Mesenchymal stem cell (in vitro differentiated cells and primary cell): ENCODE measurements at regions not wholly inside any gene's neighbourhood (a gene's known extent, or its start where the extent isn't known, plus 50 kb on each side); places are given as distances from the start of the nearest gene placed in this dataset.

Experiments used
- DNase-seq: peaks from one replicate; pipeline ENCODE4 v3.0.0-alpha.2; 2013
- H2AFZ ChIP-seq: one replicate; pipeline ENCODE4 v1.6.1; 2013; ENCODE audit warnings: low read depth, mild to moderate bottlenecking, control low read depth, inconsistent platforms, low read length, moderate library complexity
- H2AK5ac ChIP-seq: 2 replicates; pipeline ENCODE4 v1.6.1; 2013; ENCODE audit warnings: low read length, moderate library complexity, mild to moderate bottlenecking, inconsistent platforms; ENCODE audit not compliant: severe bottlenecking
- H2BK120ac ChIP-seq: one replicate; pipeline ENCODE4 v1.6.1; 2013; ENCODE audit warnings: low read depth, mild to moderate bottlenecking, inconsistent platforms, low read length, moderate library complexity
- H2BK12ac ChIP-seq, 2 experiments: one replicate each; pipeline ENCODE4 v1.6.1; 2013; ENCODE audit warnings: inconsistent platforms in 2 of 2, low read length in 2 of 2, mild to moderate bottlenecking in 2 of 2, moderate library complexity in 2 of 2, control low read depth in 1 of 2
- H2BK15ac ChIP-seq: one replicate; pipeline ENCODE4 v1.6.1; 2013; ENCODE audit warnings: mild to moderate bottlenecking, low read depth, inconsistent platforms; ENCODE audit not compliant: poor library complexity, severe bottlenecking
- H2BK5ac ChIP-seq: 2 replicates; pipeline ENCODE4 v1.6.1; 2013; ENCODE audit warnings: low read depth, mild to moderate bottlenecking, low read length, control low read depth, inconsistent platforms; ENCODE audit not compliant: poor library complexity, severe bottlenecking
- H3K14ac ChIP-seq, 2 experiments: one replicate each; pipeline ENCODE4 v1.6.1; 2013; ENCODE audit warnings: inconsistent platforms in 2 of 2, low read length in 2 of 2, control low read depth in 1 of 2, mild to moderate bottlenecking in 1 of 2, moderate library complexity in 1 of 2
- H3K18ac ChIP-seq, 2 experiments: one replicate each; pipeline ENCODE4 v1.6.1; 2013; ENCODE audit warnings: inconsistent platforms in 2 of 2, low read length in 2 of 2, control low read depth in 1 of 2, low read depth in 1 of 2, mild to moderate bottlenecking in 1 of 2
- H3K23ac ChIP-seq, 2 experiments: one replicate each; pipeline ENCODE4 v1.6.1; 2013; ENCODE audit warnings: inconsistent platforms in 2 of 2, low read length in 2 of 2, mild to moderate bottlenecking in 2 of 2, moderate library complexity in 2 of 2, control low read depth in 1 of 2
- H3K27ac ChIP-seq: 2 replicates; pipeline ENCODE4 v1.5.1; 2013; ENCODE audit warnings: mild to moderate bottlenecking, moderate library complexity, low read length, control low read depth, inconsistent platforms; ENCODE audit not compliant: poor library complexity, severe bottlenecking
- H3K27me3 ChIP-seq, 2 experiments: 2 replicates each; pipeline versions ENCODE4 v1.6.1 to v1.7.0; 2013; ENCODE audit warnings: low read length in 2 of 2, mild to moderate bottlenecking in 2 of 2, moderate library complexity in 2 of 2, control low read depth in 1 of 2, inconsistent platforms in 1 of 2; ENCODE audit not compliant: control insufficient read depth in 1 of 2, insufficient read depth in 1 of 2
- H3K36me3 ChIP-seq, 2 experiments: 2 replicates each; pipeline versions ENCODE4 v1.6.1 to v1.7.0; 2013; ENCODE audit warnings: low read length in 2 of 2, control low read depth in 1 of 2, inconsistent platforms in 1 of 2, low read depth in 1 of 2, mild to moderate bottlenecking in 1 of 2; ENCODE audit not compliant: insufficient read depth in 2 of 2, control insufficient read depth in 1 of 2
- H3K4ac ChIP-seq, 2 experiments: one replicate each; pipeline ENCODE4 v1.6.1; 2013; ENCODE audit warnings: inconsistent platforms in 2 of 2, low read length in 2 of 2, mild to moderate bottlenecking in 2 of 2, moderate library complexity in 2 of 2, control low read depth in 1 of 2, low read depth in 1 of 2
- H3K4me1 ChIP-seq: 2 replicates; pipeline ENCODE4 v1.6.1; 2013; ENCODE audit warnings: low read depth, low read length, control low read depth; ENCODE audit not compliant: control insufficient read depth, insufficient read depth
- H3K4me2 ChIP-seq: 2 replicates; pipeline ENCODE4 v1.6.1; 2013; ENCODE audit warnings: low read length, mild to moderate bottlenecking, inconsistent platforms; ENCODE audit not compliant: poor library complexity, severe bottlenecking
- H3K4me3 ChIP-seq, 2 experiments: 2 replicates each; pipeline versions ENCODE4 v1.5.1 to v1.7.0; 2013; ENCODE audit warnings: low read length in 2 of 2, mild to moderate bottlenecking in 2 of 2, control low read depth in 1 of 2, low read depth in 1 of 2; ENCODE audit not compliant: insufficient read depth in 1 of 2
- H3K79me1 ChIP-seq: replicated peaks from 2 replicates; pipeline ENCODE4 v1.6.1; 2013; ENCODE audit warnings: mild to moderate bottlenecking, control low read depth, low read length, inconsistent platforms; ENCODE audit not compliant: poor library complexity, severe bottlenecking
- H3K9ac ChIP-seq: 2 replicates; pipeline ENCODE4 v1.7.0; 2013; ENCODE audit warnings: mild to moderate bottlenecking, low read length, moderate library complexity
- H3K9me3 ChIP-seq: 2 replicates; pipeline ENCODE4 v1.7.0; 2013; ENCODE audit warnings: mild to moderate bottlenecking, low read length; ENCODE audit not compliant: control insufficient read depth
- H4K8ac ChIP-seq: one replicate; pipeline ENCODE4 v1.6.1; 2013; ENCODE audit warnings: inconsistent platforms, mild to moderate bottlenecking, low read length, moderate library complexity
- H4K91ac ChIP-seq: one replicate; pipeline ENCODE4 v1.6.1; 2013; ENCODE audit warnings: mild to moderate bottlenecking, low read length, inconsistent platforms
- WGBS: methylation state at CpG from one replicate; pipeline ENCODE4 v1.1.7; 2013; ENCODE audit warnings: mixed read lengths; 5-methylcytosine and 5-hydroxymethylcytosine counted together

DNA sequence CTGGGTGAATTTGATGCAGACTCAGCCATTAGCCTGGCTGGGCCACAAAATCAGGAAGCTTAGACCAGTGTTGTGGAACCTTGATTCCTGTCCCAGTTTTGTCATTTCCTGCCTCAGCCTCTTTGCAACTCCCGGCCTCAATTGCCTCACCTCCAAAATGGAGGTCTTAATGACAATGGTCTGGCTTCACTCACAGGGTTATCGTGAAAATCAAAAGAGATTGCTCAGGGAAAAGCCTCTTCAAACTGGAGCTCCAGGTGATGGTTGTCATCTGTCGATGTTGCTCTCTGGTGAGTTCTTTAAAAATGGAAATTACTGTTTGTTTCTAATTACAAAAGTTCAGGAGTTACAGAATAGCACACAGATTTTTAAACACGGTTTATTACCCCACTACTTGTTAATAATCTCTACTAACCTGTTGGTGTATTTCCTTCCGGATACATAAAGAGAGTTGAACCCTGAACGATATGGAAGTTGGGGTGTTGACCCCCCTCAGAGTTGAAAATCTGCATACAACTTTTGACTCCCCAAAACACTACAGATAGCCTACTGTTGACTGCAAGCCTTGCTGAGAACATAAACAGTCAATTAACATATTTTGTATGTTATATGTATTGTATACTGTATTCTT is 109.9 kb upstream of the CPEB4 start:
- no peak for DNase-seq
- no peak overlapping the region for H4K91ac ChIP-seq
- peak overlapping the region in 1 of 2 experiments; percentile 13 for H3K4ac ChIP-seq
- peak overlapping the region in 1 of 2 experiments; percentile 21 for H3K18ac ChIP-seq
- no peak overlapping the region for H3K14ac ChIP-seq
- peak overlapping the region; percentile 31 for H2AK5ac ChIP-seq
- no peaks in the 10 kb centered on the region for H3K79me1 ChIP-seq
- no peak overlapping the region for H3K9ac ChIP-seq
- H3K9me3 ChIP-seq = no peaks in the 10 kb centered on the region
- no peak overlapping the region for H2AFZ ChIP-seq
- H2BK12ac ChIP-seq = peak overlapping the region; percentile 49
- no peak overlapping the region for H2BK15ac ChIP-seq
- H3K36me3 ChIP-seq = no peaks in the 10 kb centered on the region
- no peak overlapping the region for H3K4me2 ChIP-seq
- H2BK120ac ChIP-seq = no peak overlapping the region
- WGBS = 90% methylated on average over 4 of the region's 6 CpGs
- no peaks in the 10 kb centered on the region for H3K27me3 ChIP-seq
- peaks cover 6% of the 10 kb centered on the region for H3K4me1 ChIP-seq
- H3K27ac ChIP-seq = no peak overlapping the region
- no peak overlapping the region for H4K8ac ChIP-seq
- H3K23ac ChIP-seq = no peak overlapping the region
- no peak overlapping the region for H2BK5ac ChIP-seq
- H3K4me3 ChIP-seq = no peak overlapping the region

DNA sequence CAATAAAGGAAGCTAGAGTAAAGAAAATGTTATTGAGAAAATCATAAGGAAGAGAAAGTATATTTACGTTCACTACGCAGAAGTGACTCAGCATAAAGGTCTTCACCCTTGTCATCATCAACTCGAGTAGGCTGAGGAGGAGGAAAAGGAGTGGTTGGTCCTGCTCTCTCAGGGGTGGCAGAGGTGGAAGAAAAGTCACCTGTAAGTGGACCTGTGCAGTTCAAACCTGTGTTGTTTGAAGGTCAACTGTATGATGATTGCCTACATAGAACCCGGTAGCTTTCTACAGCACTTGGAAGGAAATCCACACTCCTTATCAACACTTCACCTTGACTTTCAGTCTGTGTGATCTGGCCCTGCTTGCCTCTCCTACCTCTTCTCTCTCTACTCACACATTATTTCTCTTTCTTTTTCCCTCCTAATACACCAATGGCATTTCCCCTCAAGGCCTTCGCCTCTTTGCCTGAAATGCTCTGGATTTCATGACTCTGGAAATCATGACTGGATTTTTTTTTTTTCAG is 109.3 kb upstream of the CPEB4 start:
- no peak overlapping the region for H2AFZ ChIP-seq
- H4K91ac ChIP-seq = no peak overlapping the region
- peaks cover 6% of the 10 kb centered on the region for H3K4me1 ChIP-seq
- H3K18ac ChIP-seq = no peak overlapping the region
- H3K27ac ChIP-seq = no peak overlapping the region
- 69% methylated on average over 4 of the region's 5 CpGs for WGBS
- H3K23ac ChIP-seq = no peak overlapping the region
- peak overlapping the region; percentile 58 for H2AK5ac ChIP-seq
- no peak overlapping the region for H3K14ac ChIP-seq
- no peak overlapping the region for H2BK15ac ChIP-seq
- H2BK5ac ChIP-seq = no peak overlapping the region
- peak overlapping the region in 1 of 2 experiments; percentile 74 for H3K4ac ChIP-seq
- H2BK12ac ChIP-seq = peak overlapping the region; percentile 28 to 79
- H2BK120ac ChIP-seq = no peak overlapping the region
- H3K27me3 ChIP-seq = no peaks in the 10 kb centered on the region
- no peak overlapping the region for H3K9ac ChIP-seq
- H3K9me3 ChIP-seq = no peaks in the 10 kb centered on the region
- no peaks in the 10 kb centered on the region for H3K36me3 ChIP-seq
- H3K4me3 ChIP-seq = no peak overlapping the region
- H3K79me1 ChIP-seq = no peaks in the 10 kb centered on the region
- H3K4me2 ChIP-seq = no peak overlapping the region
- DNase-seq = peak; percentile 50
- no peak overlapping the region for H4K8ac ChIP-seq

DNA sequence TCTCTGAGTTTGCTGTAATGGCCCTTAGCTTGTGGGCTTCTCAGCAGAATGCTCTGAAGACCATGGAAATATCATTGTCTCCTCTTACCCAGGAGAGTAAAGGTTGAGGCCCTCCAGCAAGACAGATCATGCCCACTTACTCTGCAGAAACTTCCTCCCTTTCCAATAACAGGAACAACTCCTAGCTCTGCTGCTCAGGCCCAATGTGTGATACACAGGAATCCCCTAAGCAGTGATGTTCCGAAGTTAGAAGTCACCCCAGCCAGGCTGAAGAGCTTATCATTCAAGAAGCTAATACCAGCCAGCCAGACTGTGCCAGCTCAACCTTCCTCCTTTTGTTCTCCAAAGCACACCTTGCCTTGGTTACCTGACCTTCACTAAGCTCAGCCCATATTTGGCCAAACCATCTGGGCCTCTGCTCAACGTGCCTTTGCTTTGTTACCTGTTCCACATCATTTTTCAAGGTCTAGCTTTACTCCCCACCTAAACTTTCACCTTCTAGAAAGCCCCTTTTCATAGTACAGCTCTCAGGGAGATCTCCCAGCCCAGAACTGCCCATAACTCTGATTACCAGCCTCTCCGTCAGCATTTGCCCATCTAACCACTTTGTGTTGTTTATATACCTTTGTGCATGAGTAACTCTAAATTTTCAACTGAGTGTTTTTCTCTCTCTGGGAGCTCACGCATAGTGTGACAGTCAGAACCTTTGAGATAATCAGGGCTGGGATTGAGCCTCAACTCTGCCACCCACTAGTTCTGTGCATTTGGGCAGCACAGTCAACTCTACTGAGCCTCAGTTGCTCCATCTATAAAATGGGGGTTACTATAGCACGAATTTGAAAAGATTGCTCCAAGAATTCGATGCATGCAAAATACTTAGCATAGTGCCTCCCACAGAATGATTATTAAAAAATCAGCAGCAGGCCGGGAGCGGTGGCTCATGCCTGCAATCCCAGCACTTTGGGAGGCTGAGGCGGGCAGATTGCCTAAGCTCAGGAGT is 107.6 kb upstream of the CPEB4 start:
- peak overlapping the region in 1 of 2 experiments; percentile 58 for H3K14ac ChIP-seq
- H3K23ac ChIP-seq = no peak overlapping the region
- peak; percentile 50 for DNase-seq
- H3K4ac ChIP-seq = peak overlapping the region; percentile 3 to 42
- H2AFZ ChIP-seq = no peak overlapping the region
- no peak overlapping the region for H2AK5ac ChIP-seq
- peak overlapping the region; percentile 59 to 62 for H3K18ac ChIP-seq
- no peak overlapping the region for H3K4me2 ChIP-seq
- H2BK5ac ChIP-seq = no peak overlapping the region
- 88% methylated on average over 8 of the region's 9 CpGs for WGBS
- H3K36me3 ChIP-seq = no peaks in the 10 kb centered on the region
- H4K8ac ChIP-seq = peak overlapping the region; percentile 57
- H3K9ac ChIP-seq = no peak overlapping the region
- no peak overlapping the region for H3K4me3 ChIP-seq
- H2BK120ac ChIP-seq = peak overlapping the region; percentile 85
- peak overlapping the region; percentile 71 to 87 for H2BK12ac ChIP-seq
- peak overlapping the region; percentile 66 for H2BK15ac ChIP-seq
- H3K79me1 ChIP-seq = no peaks in the 10 kb centered on the region
- H3K27me3 ChIP-seq = no peaks in the 10 kb centered on the region
- H4K91ac ChIP-seq = peak overlapping the region; percentile 70
- H3K27ac ChIP-seq = no peak overlapping the region
- no peaks in the 10 kb centered on the region for H3K9me3 ChIP-seq
- peaks cover 6% of the 10 kb centered on the region for H3K4me1 ChIP-seq

GRCh38 chr5:173781432-173781815 is 106.7 kb upstream of the CPEB4 start:
- Histone ChIP-seq H3K4me2 (no peak overlapping the region), H2BK15ac (no peak overlapping the region)

More at GRCh38 chr5:173781432-173781815, 106.7 kb upstream of the CPEB4 start:
- no peak overlapping the region for H4K91ac ChIP-seq
- no peak overlapping the region for H3K23ac ChIP-seq
- peak overlapping the region in 1 of 2 experiments; percentile 42 for H3K4ac ChIP-seq
- H2BK12ac ChIP-seq = peak overlapping the region; percentile 61 to 87
- no peak for DNase-seq
- peak overlapping the region in 1 of 2 experiments; percentile 59 for H3K18ac ChIP-seq
- no peak overlapping the region for H3K4me3 ChIP-seq
- H4K8ac ChIP-seq = no peak overlapping the region
- H3K79me1 ChIP-seq = no peaks in the 10 kb centered on the region
- H3K27me3 ChIP-seq = no peaks in the 10 kb centered on the region
- H3K4me1 ChIP-seq = peaks cover 6% of the 10 kb centered on the region
- H2BK120ac ChIP-seq = peak overlapping the region; percentile 85
- H2BK5ac ChIP-seq = no peak overlapping the region
- no peak overlapping the region for H3K14ac ChIP-seq
- WGBS = 0% methylated on average over 3 of the region's 4 CpGs
- no peak overlapping the region for H2AK5ac ChIP-seq
- H3K9ac ChIP-seq = peak overlapping the region; percentile 79
- no peaks in the 10 kb centered on the region for H3K36me3 ChIP-seq
- H3K9me3 ChIP-seq = no peaks in the 10 kb centered on the region
- H3K27ac ChIP-seq = peak overlapping the region; percentile 58
- H2AFZ ChIP-seq = no peak overlapping the region
